Smooth muscle cell (in vitro differentiated cells): ENCODE measurements at regions not wholly inside any gene's neighbourhood (a gene's known extent, or its start where the extent isn't known, plus 50 kb on each side); places are given as distances from the start of the nearest gene placed in this dataset.

Experiments used
- DNase-seq: peaks from one replicate; lab custom pipeline; 2025; ENCODE audit not compliant: unreplicated experiment; lab: John Stamatoyannopoulos, UW
- H2AFZ ChIP-seq: fragments of 200-600 bp; sonication (generic); 2 replicates; pipeline ENCODE4 v1.6.0; 2016; ENCODE audit warnings: antibody characterized with exemption, low read depth, mild to moderate bottlenecking
- H3F3A ChIP-seq: fragments of 200-600 bp; sonication (generic); 2 replicates; pipeline ENCODE4 v1.6.0; 2017; ENCODE audit warnings: antibody characterized with exemption, low read depth
- H3K27ac ChIP-seq: fragments of 200-600 bp; sonication (generic); 2 replicates; pipeline ENCODE4 v1.5.1; 2016; ENCODE audit warnings: low read depth, mild to moderate bottlenecking
- H3K27me3 ChIP-seq: fragments of 200-600 bp; sonication (generic); 2 replicates; pipeline ENCODE4 v1.6.1; 2016; ENCODE audit warnings: low read depth, mild to moderate bottlenecking
- H3K36me3 ChIP-seq: fragments of 200-600 bp; sonication (generic); 2 replicates; pipeline ENCODE4 v1.5.1; 2016; ENCODE audit warnings: low read depth
- H3K4me1 ChIP-seq: fragments of 200-600 bp; sonication (generic); 2 replicates; pipeline ENCODE4 v1.5.1; 2016; ENCODE audit warnings: low read depth
- H3K4me2 ChIP-seq: fragments of 200-600 bp; sonication (generic); 2 replicates; pipeline ENCODE4 v1.6.0; 2016; ENCODE audit warnings: mild to moderate bottlenecking
- H3K4me3 ChIP-seq: fragments of 200-600 bp; sonication (generic); 2 replicates; pipeline ENCODE4 v1.5.1; 2016; ENCODE audit warnings: mild to moderate bottlenecking
- H3K79me2 ChIP-seq: fragments of 200-600 bp; sonication (generic); 2 replicates; pipeline ENCODE4 v1.6.0; 2016; ENCODE audit warnings: low read depth, mild to moderate bottlenecking
- H3K9ac ChIP-seq: fragments of 200-600 bp; sonication (generic); 2 replicates; pipeline ENCODE4 v1.6.0; 2016; ENCODE audit warnings: low read depth
- H3K9me3 ChIP-seq: fragments of 200-600 bp; sonication (generic); replicated peaks from 2 replicates; pipeline ENCODE4 v1.5.1; 2016; ENCODE audit warnings: low read depth
- H4K20me1 ChIP-seq: fragments of 200-600 bp; sonication (generic); 2 replicates; pipeline ENCODE4 v1.6.0; 2016; ENCODE audit warnings: low read depth
- CTCF ChIP-seq: fragments of 200-600 bp; sonication (generic); IDR thresholded peaks from 2 replicates; pipeline ENCODE4 v1.5.1; 2017; ENCODE audit warnings: borderline replicate concordance, mild to moderate bottlenecking, antibody characterized with exemption; ENCODE audit not compliant: insufficient read depth, poor library complexity, severe bottlenecking
- WGBS: methylation state at CpG from one replicate; pipeline ENCODE4 v1.1.7; 2016; ENCODE audit warnings: low lambda C conversion rate; 5-methylcytosine and 5-hydroxymethylcytosine counted together

- Histone ChIP-seq H3K9me3 (no peaks in the 10 kb centered on the region), H3K4me2 (peak overlapping the region; percentile 44), H3K79me2 (no peaks in the 10 kb centered on the region), H3K27ac (peak overlapping the region; percentile 8), H4K20me1 (no peaks in the 10 kb centered on the region), H3K4me1 (no peaks in the 10 kb centered on the region), H3F3A (no peaks in the 10 kb centered on the region), H3K27me3 (no peaks in the 10 kb centered on the region), H3K9ac (no peak overlapping the region), H3K4me3 (no peak overlapping the region), H3K36me3 (no peaks in the 10 kb centered on the region), H2AFZ (peak overlapping the region; percentile 67)
- WGBS: 64% methylated on average over 3 of the region's 3 CpGs
- DNase-seq: no peak
- no peak for TF ChIP-seq CTCF
Observed at GRCh38 chr2:146123256-146123655, 1603.3 kb upstream of the ZEB2 start.

GRCh38 chr2:146119586-146119985 is 1599.7 kb upstream of the ZEB2 start:
- Histone ChIP-seq H3K36me3 (no peaks in the 10 kb centered on the region), H4K20me1 (no peaks in the 10 kb centered on the region), H2AFZ (no peak overlapping the region), H3K4me2 (no peak overlapping the region), H3K4me3 (no peak overlapping the region), H3K9ac (no peak overlapping the region), H3K4me1 (no peaks in the 10 kb centered on the region), H3K27ac (no peak overlapping the region), H3K79me2 (no peaks in the 10 kb centered on the region), H3F3A (no peaks in the 10 kb centered on the region), H3K27me3 (no peaks in the 10 kb centered on the region), H3K9me3 (no peaks in the 10 kb centered on the region)
- no peak for DNase-seq
- WGBS: 86% methylated on average over 3 of the region's 3 CpGs
- TF ChIP-seq CTCF: no peak

GRCh38 chr2:146108993-146109392 is 1589.1 kb upstream of the ZEB2 start:
- Histone ChIP-seq H3K27me3 (no peaks in the 10 kb centered on the region), H3K4me3 (no peak overlapping the region), H2AFZ (no peak overlapping the region), H3K27ac (no peak overlapping the region), H3K4me2 (no peak overlapping the region), H3K79me2 (no peaks in the 10 kb centered on the region), H3K9ac (no peak overlapping the region), H3K36me3 (no peaks in the 10 kb centered on the region), H3K9me3 (no peaks in the 10 kb centered on the region), H3F3A (no peaks in the 10 kb centered on the region), H3K4me1 (no peaks in the 10 kb centered on the region), H4K20me1 (no peaks in the 10 kb centered on the region)
- WGBS: no CpG with 5 or more reads among the region's 3 CpGs
- no peak for TF ChIP-seq CTCF
- DNase-seq: no peak

- no peaks in the 10 kb centered on the region for H3K36me3 ChIP-seq
- no peaks in the 10 kb centered on the region for H3F3A ChIP-seq
- no peaks in the 10 kb centered on the region for H3K79me2 ChIP-seq
- no peaks in the 10 kb centered on the region for H4K20me1 ChIP-seq
- no peaks in the 10 kb centered on the region for H3K27me3 ChIP-seq
- H3K4me1 ChIP-seq: no peaks in the 10 kb centered on the region
- no peak overlapping the region for H3K27ac ChIP-seq
- H3K9me3 ChIP-seq: peaks cover 13% of the 10 kb centered on the region
- no peak overlapping the region for H3K4me3 ChIP-seq
- no peak for DNase-seq
- H3K9ac ChIP-seq: no peak overlapping the region
- TF ChIP-seq CTCF: no peak
- H2AFZ ChIP-seq: no peak overlapping the region
- H3K4me2 ChIP-seq: no peak overlapping the region
- WGBS: 76% methylated on average over 3 of the region's 3 CpGs
Observed at GRCh38 chr2:146094185-146094584, 1574.3 kb upstream of the ZEB2 start.
